GM21381 (cell line): ENCODE measurements at regions not wholly inside any gene's neighbourhood (a gene's known extent, or its start where the extent isn't known, plus 50 kb on each side); places are given as distances from the start of the nearest gene placed in this dataset.
"Not testable (repeated sequence)": the region's sequence is repeated elsewhere in the genome, so short reads cannot be mapped to it uniquely, and the experiment has no call there.

Experiments used
- ATAC-seq: cut with Tn5 transposase; IDR thresholded peaks from one replicate; pipeline ENCODE4 v1.9.1; 2021; ENCODE audit warnings: mild to moderate bottlenecking, moderate library complexity; ENCODE audit not compliant: unreplicated experiment

GRCh38 chr5:62933261-62933660 is 354.6 kb downstream of the LRRC70 start:
- ATAC-seq, result no peak

DNA sequence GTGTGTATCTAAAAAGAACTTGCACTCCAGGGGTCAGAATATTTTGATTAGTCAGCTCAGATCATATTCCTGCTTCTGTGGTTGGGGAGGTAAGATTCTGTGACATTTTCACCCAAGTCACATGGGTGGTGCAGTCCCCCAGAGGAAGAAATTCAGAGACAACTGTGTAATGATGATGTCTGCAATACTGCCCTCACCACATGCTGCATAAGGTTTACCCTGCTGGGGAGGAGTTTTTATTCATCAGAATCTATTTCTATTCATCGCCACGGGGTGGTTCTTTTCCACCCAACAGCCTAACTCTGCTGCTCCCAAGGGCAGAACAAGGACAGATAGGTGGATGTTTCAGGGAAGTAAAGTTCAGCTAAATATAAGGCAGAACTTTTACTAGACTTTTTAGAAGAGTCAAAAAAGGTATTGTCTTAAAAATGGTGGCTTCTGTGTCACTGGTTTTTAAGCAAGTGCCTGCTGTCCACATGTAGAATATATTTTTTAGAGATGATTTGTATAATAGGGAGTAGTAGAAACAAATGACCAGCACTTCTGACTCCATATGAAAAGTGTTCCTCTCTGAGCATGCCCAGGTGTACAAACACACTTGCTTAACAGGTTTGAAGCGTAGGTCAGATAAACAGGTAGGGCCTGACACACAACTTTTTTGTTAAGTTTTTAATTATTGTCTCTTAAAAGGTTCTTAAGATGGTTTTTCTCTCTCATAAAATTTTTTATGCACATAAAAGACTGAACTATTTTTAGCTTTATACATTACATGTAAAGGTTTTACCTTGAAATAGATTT is 352.7 kb downstream of the LRRC70 start:
- ATAC-seq, result no peak

DNA sequence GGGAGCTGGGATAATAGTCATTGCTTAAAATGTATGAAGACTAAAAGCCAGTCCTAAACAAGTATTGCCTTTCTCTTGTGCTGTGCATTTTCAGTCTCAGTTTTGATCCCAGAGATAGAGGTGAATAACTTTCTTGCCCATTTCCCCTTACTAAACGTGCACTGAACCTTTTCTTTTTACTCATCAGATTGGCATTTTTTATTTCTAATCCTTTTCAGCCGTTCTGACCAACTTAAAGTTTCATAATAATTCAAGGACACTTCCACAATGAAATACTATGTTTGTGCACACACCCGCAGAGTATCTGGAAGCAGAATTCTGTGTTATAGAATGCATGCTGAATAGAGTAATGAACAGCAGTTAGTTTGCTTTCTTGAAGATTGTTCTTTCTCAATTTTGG is 343.6 kb downstream of the LRRC70 start:
- ATAC-seq, result no peak

GRCh38 chr5:62920856-62921255 is 342.2 kb downstream of the LRRC70 start:
- ATAC-seq, result no peak

GRCh38 chr5:62909326-62909725 is 330.7 kb downstream of the LRRC70 start:
- no peak for ATAC-seq

- ATAC-seq, result no peak
Observed at GRCh38 chr5:62902126-62902525, 323.5 kb downstream of the LRRC70 start.

DNA sequence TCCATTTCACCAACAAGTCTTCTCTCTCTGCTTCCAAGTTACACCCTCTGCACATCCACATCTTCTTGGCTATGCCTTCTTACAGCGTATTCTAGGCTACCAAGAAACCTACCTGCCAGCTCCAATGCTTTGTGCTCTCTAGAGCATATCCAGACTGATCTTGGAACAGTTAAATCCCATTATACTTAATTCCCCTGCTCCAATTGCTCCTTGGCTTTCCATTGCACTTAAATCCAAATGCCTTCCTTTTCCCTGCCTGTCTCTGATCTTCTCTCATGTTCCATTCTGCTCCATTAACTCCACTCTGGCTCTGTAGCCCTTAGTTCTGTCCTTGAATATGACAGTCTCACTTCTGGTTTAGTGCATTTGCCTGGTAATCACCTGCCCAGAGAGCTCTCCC is 322.4 kb downstream of the LRRC70 start:
- ATAC-seq, result no peak

DNA sequence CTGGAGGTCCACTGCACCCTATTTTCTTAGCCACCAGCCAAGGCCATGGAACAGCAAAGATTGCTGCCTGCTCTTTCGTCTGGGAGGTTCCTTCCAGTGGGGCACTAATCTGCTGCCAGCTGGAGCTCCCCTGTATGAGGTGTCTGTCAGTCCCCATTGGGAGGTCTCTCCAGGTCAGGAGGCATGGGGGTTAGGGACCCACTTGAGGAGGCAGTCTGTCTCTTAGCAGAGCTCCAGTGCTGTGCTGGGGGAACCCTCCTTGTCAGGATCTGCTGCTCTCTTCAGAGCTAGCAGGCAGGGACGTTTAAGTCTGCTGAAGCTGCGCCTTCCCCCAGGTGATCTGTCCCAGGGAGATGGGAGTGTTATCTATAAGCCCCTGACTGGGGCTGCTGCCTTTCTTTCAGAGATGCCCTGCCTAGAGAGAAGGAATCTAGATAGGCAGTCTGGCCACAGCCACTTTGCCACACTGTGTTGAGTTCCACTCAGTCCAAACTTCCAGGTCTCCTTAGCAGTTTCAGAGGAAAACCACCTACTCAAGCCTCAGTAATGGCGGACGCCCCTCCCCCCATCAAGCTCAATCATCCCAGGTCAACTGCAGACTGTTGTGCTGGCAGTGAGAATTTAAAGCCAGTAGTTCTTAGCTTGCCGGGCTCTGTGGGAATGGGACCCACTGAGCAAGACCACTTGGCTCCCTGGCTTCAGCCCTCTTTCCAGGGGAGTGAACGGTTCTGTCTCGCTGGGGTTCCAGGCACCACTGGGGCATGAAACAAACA is 317.7 kb downstream of the LRRC70 start:
- no peak for ATAC-seq

- ATAC-seq, result no peak
Observed at GRCh38 chr5:62886603-62887315, 308.1 kb downstream of the LRRC70 start.

- ATAC-seq, result not testable (repeated sequence)
Observed at GRCh38 chr5:62837330-62837729, 258.7 kb downstream of the LRRC70 start.

DNA sequence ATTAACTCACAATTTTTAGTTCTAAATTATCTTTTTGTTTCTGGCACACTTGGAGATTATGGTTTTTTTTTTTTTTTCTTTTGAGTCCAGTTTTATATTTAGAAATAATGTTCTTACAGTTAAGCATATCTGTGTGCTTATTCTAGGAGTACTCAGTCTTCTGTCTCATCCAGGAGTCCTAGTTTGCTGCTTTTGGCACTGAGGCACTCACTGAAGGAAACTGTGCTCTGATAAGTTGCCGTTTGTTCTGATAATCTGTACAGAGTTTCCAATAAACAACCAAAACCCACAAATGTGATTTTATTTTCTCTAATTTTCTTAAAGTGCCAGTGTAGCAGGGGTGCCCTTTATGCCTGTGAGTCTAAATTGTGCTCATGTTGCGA is 251.0 kb downstream of the LRRC70 start:
- ATAC-seq, result no peak

GRCh38 chr5:62828742-62829603 is 250.4 kb downstream of the LRRC70 start:
- no peak for ATAC-seq

DNA sequence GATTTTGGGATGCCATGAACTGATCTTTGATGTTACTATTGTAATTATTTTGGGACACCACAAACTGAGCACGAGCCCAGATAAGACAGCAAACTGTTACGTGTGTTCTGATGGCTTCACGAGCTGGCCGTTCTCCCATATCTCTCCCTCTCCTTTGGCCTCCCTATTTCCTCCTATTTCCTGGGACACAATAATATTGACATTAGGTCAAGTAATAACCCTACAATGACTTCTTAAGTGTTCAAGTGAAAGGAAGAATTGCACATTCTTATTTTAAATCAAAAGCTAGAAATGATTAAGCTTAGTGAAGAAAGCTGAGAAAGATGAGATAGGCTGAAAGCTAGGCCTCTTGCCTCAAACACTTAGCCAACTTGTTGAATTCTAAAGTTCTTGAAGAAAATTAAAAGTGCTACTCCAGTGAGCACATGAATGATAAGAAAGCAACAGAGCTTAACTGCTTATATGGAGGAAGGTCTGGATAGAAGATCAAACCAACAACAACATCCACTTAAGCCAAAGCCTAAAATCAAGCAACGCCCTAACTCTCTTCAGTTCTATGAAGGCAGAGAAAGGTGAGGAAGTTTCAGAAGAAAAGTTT is 247.1 kb downstream of the LRRC70 start:
- ATAC-seq, result no peak

DNA sequence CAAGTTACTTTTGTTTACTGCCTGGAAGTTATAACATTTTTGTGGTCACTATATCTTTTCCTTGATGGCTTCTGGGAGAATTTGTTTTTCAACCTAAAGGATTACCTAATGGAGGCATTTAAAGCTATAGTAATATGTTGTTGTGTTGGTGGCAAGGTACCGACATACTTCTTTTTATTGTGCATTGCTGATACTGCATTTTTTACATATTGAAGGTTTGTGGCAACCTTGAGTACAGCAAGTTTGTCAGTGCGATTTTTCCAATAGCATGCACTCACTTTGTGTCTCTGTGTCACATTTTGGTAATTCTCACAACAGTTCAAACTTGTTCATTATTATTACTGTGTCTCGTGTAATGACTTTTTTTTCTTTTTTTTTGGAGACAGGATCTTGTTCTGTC is 246.3 kb downstream of the LRRC70 start:
- ATAC-seq, result no peak

DNA sequence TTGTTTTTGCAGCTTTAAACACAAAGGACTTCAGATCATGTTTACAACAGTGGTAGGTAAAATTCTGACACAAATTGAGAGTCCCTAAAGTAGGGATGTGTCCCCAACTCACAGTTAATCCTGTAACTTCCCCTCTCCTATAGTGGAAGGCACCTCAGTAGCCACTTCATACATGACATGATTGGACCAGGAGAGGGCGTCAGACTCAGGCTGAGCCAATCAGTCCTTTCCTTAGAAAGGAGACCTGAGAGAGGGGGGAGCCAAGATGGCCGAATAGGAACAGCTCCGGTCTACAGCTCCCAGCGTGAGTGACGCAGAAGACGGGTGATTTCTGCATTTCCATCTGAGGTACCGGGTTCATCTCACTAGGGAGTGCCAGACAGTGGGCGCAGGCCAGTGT is 238.4 kb downstream of the LRRC70 start:
- ATAC-seq, result not testable (repeated sequence)

DNA sequence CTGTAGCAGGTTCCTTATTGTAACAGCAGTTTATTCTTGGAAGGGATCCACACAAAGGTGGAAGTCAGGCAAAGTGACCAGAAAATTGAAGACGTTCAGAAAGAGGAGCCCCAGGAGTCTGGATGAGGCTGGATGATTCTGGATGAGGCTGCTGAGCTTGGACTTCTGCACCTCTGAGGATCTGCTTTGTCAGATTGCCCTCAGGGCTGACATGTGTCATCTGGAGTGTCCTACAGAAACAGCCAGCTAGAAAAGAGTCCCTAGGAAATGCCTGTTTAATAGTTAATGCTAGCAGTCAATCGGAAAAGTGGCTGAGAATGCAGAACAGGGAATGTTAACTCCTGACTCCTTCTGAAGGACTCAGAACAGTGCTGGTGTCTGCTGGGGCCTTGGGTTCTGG is 236.4 kb downstream of the LRRC70 start:
- no peak for ATAC-seq

- no peak for ATAC-seq
Observed at GRCh38 chr5:62812621-62813255, 234.1 kb downstream of the LRRC70 start.

DNA sequence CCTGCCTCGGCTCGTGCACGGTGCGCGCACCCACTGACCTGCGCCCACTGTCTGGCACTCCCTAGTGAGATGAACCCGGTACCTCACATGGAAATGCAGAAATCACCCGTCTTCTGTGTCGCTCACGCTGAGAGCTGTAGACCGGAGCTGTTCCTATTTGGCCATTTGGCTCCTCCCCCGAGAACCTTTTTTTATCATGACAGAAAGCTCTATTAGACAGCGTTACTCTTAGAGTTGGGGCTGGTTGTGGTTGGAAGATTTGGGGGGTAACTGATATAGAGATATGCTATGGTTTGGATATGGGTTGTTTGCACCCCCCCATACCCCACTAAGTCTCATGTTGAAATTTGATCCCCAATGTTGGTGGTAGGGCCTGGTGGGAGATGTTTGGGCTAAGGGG is 226.2 kb downstream of the LRRC70 start:
- ATAC-seq, result not testable (repeated sequence)

DNA sequence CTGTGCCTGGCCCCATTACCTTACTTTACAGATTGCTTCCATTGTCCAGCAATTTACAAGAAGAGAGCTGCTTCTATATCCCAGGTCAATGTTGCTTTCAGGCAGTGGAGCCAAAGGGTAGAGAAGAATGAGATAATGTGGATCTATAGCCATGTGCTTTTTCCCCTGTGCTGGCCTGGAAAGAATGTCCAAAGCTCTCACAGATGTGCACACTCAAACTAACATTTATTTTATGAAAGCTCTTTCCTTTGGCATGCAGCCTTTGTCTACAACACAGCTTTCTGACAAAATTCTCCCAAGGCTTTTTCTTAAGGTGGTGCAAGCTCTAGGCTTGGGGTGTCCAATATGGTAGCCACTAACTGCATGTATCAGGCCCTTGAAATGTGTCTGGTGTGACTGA is 217.3 kb downstream of the LRRC70 start:
- no peak for ATAC-seq

DNA sequence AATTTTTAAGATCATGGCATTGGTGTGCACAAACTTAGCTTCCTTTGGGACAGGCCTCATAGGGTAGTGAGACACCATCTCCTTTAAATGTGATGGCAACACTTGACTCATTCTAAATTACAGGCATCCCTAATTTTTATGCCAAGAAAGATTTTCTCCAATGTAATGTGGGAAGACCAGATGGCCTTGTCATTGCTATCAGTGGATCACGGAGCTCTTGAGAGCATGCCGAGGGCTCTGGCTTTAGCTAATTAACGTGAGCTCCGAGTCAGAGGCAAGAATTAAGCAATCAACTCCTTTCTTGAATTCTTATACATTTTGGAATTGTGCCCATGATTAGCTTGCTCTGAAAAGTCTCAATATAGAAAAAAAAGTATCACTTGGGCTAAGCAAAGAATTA is 215.8 kb downstream of the LRRC70 start:
- ATAC-seq, result no peak
